Liver (tissue), 8 donors: ENCODE measurements at regions not wholly inside any gene's neighbourhood (a gene's known extent, or its start where the extent isn't known, plus 50 kb on each side); places are given as distances from the start of the nearest gene placed in this dataset.

ENCODE experiments used
- DNase-seq: peaks from one replicate; pipeline ENCODE4 v3.0.0-alpha.2; 2017; ENCODE audit warnings: low spot score
- H3K27ac ChIP-seq, 2 donors: one replicate each; pipeline ENCODE4 v1.7.0; 2013; ENCODE audit warnings: inconsistent platforms in 2 of 2, low read length in 2 of 2, control low read depth in 1 of 2, low read depth in 1 of 2, mild to moderate bottlenecking in 1 of 2
- H3K27me3 ChIP-seq, 4 donors: one replicate each; pipeline versions ENCODE4 v1.6.1 to v1.7.0; 2013; ENCODE audit warnings: low read length in 3 of 4, inconsistent platforms in 1 of 4, mild to moderate bottlenecking in 1 of 4, moderate library complexity in 1 of 4; ENCODE audit not compliant: control insufficient read depth in 4 of 4, insufficient read depth in 4 of 4
- H3K36me3 ChIP-seq, 4 donors: one replicate each; pipeline versions ENCODE4 v1.6.1 to v1.7.0; 2013; ENCODE audit warnings: low read length in 3 of 4, mild to moderate bottlenecking in 3 of 4, low read depth in 1 of 4, moderate library complexity in 1 of 4; ENCODE audit not compliant: control insufficient read depth in 4 of 4, insufficient read depth in 3 of 4
- H3K4me1 ChIP-seq, 4 donors: one replicate each; pipeline versions ENCODE4 v1.6.1 to v1.7.0; 2013; ENCODE audit warnings: low read length in 3 of 4, mild to moderate bottlenecking in 3 of 4, moderate library complexity in 1 of 4; ENCODE audit not compliant: control insufficient read depth in 4 of 4, insufficient read depth in 4 of 4
- H3K4me3 ChIP-seq, 3 donors: one replicate each; pipeline versions ENCODE4 v1.6.1 to v1.7.0; 2013; ENCODE audit warnings: low read length in 3 of 3, control low read depth in 1 of 3, low read depth in 1 of 3, mild to moderate bottlenecking in 1 of 3
- H3K9ac ChIP-seq, 2 donors: one replicate each; pipeline ENCODE4 v1.7.0; 2013; ENCODE audit warnings: low read length in 2 of 2, mild to moderate bottlenecking in 2 of 2, moderate library complexity in 2 of 2, control low read depth in 1 of 2, low read depth in 1 of 2
- H3K9me3 ChIP-seq, 4 donors: one replicate each; pipeline versions ENCODE4 v1.6.1 to v1.7.0; 2013; ENCODE audit warnings: low read length in 3 of 4; ENCODE audit not compliant: control insufficient read depth in 4 of 4
- CTCF ChIP-seq: fragments of 150-350 bp; IDR thresholded peaks from 2 replicates; pipeline ENCODE4 v1.5.1; 2017; ENCODE audit warnings: improper control_type of control experiment, low read depth, low read length; ENCODE audit not compliant: missing input control
- EGR1 ChIP-seq, 2 donors: IDR thresholded peaks; 2 replicates each; pipeline ENCODE4 v1.6.1; 2016 to 2018; ENCODE audit warnings: antibody characterized with exemption in 2 of 2, low read depth in 2 of 2
- FOXA1 ChIP-seq: IDR thresholded peaks from 2 replicates; pipeline ENCODE4 v1.6.1; 2016; ENCODE audit warnings: antibody characterized with exemption
- FOXA2 ChIP-seq: IDR thresholded peaks from 2 replicates; pipeline ENCODE4 v1.6.1; 2016; ENCODE audit warnings: antibody characterized with exemption
- GABPA ChIP-seq, 2 donors: IDR thresholded peaks in 1 of 2; conservative IDR thresholded peaks in 1 of 2; 2 replicates each; pipeline ENCODE4 v1.6.1; 2016; ENCODE audit warnings: antibody characterized with exemption in 2 of 2, mild to moderate bottlenecking in 1 of 2, moderate library complexity in 1 of 2
- HNF4A ChIP-seq, 2 donors: conservative IDR thresholded peaks; 2 replicates each; pipeline ENCODE4 v1.6.1; 2016; ENCODE audit warnings: antibody characterized with exemption in 2 of 2, mild to moderate bottlenecking in 2 of 2
- HNF4G ChIP-seq: IDR thresholded peaks from 2 replicates; pipeline ENCODE4 v1.6.1; 2016; ENCODE audit warnings: antibody characterized with exemption
- JUND ChIP-seq, 2 donors: IDR thresholded peaks; 2 replicates each; pipeline ENCODE4 v1.6.1; 2016; ENCODE audit warnings: antibody characterized with exemption in 2 of 2
- NR2F2 ChIP-seq: IDR thresholded peaks from 2 replicates; pipeline ENCODE4 v1.6.1; 2016; ENCODE audit warnings: antibody characterized with exemption
- RAD21 ChIP-seq, 2 donors: IDR thresholded peaks; 2 replicates each; pipeline ENCODE4 v1.6.1; 2016; ENCODE audit warnings: antibody characterized with exemption in 2 of 2, mild to moderate bottlenecking in 2 of 2
- RXRA ChIP-seq, 2 donors: IDR thresholded peaks; 2 replicates each; pipeline ENCODE4 v1.6.1; 2017 to 2018; ENCODE audit warnings: antibody characterized with exemption in 2 of 2, mild to moderate bottlenecking in 1 of 2
- SP1 ChIP-seq: IDR thresholded peaks from 2 replicates; pipeline ENCODE4 v1.6.1; 2018; ENCODE audit warnings: antibody characterized with exemption, mild to moderate bottlenecking
- TAF1 ChIP-seq: conservative IDR thresholded peaks from 2 replicates; pipeline ENCODE4 v1.6.1; 2016; ENCODE audit warnings: antibody characterized with exemption, mild to moderate bottlenecking
- YY1 ChIP-seq: IDR thresholded peaks from 2 replicates; pipeline ENCODE4 v1.6.1; 2016; ENCODE audit warnings: antibody characterized with exemption, mild to moderate bottlenecking
- ZBTB33 ChIP-seq: IDR thresholded peaks from 2 replicates; pipeline ENCODE4 v1.6.1; 2016; ENCODE audit warnings: antibody characterized with exemption
- WGBS: extraction: QIAGEN DNeasy Blood & Tissue Kit; methylation state at CpG from one replicate; pipeline ENCODE4 v1.1.7; 2013; 5-methylcytosine and 5-hydroxymethylcytosine counted together
- TF ChIP-seq, protein P1 (sequence below): IDR thresholded peaks from 2 replicates; pipeline ENCODE4 v1.6.1; 2016; ENCODE audit warnings: antibody characterized with exemption
- TF ChIP-seq, protein P2 (sequence below): IDR thresholded peaks from 2 replicates; pipeline ENCODE4 v1.6.1; 2016; ENCODE audit warnings: antibody characterized with exemption, mild to moderate bottlenecking
- TF ChIP-seq, protein P3 (sequence below): IDR thresholded peaks from 2 replicates; pipeline ENCODE4 v1.6.1; 2016; ENCODE audit warnings: antibody characterized with exemption
- donor health status: healthy.
- donor health status: healthy.
- donor health status: healthy.
- donor health status: healthy.
- donor health status: healthy.

DNA sequence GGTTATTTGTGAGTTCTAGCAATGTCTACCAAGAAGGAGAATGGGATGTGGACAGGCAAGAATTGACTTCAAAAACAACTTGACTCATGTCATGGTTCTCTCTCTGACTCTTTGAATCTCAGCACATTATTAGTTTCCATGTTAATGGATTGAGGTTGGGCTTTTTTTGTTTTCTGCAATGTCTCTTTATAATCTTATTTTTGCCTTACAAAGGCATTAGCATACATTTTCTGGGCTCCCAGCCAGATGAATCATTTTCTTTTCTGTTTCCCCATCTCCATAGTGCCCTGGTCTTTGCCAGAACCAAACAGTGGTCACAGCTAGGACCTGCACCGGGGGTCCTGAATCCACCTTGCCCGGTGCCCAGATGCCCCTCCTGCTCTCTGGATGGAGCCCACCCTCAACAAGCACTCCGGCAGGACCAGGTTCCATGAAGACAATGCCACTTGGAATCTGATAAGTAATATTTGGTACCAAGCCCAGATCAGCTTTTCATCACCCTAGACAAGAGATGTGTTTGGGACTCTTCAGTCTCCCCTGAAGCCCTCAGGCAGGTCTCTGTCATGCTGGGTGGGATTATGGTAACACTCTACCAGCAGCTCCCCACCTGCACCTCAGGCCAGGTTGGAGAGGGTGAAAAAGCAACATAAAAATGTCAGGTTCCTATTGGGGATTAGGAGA is 266.7 kb upstream of the SULF2 start:
- DNase-seq = no peak
- H3K9ac ChIP-seq = no peak overlapping the region
- WGBS = 40% methylated on average over 3 of the region's 3 CpGs
- TF ChIP-seq FOXA1 (no peak), YY1 (no peak), RXRA (IDR thresholded peaks at IDR 0.05) (no peak), TAF1 (no peak), CTCF (no peak), EGR1 (IDR thresholded peaks at IDR 0.05; ENCODE audit: low read depth in 2 of 2) (no peak), JUND (IDR thresholded peaks at IDR 0.05) (no peak)
- TF ChIP-seq, protein P1, sequence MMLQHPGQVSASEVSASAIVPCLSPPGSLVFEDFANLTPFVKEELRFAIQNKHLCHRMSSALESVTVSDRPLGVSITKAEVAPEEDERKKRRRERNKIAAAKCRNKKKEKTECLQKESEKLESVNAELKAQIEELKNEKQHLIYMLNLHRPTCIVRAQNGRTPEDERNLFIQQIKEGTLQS = no peak
- TF ChIP-seq, protein P2, sequence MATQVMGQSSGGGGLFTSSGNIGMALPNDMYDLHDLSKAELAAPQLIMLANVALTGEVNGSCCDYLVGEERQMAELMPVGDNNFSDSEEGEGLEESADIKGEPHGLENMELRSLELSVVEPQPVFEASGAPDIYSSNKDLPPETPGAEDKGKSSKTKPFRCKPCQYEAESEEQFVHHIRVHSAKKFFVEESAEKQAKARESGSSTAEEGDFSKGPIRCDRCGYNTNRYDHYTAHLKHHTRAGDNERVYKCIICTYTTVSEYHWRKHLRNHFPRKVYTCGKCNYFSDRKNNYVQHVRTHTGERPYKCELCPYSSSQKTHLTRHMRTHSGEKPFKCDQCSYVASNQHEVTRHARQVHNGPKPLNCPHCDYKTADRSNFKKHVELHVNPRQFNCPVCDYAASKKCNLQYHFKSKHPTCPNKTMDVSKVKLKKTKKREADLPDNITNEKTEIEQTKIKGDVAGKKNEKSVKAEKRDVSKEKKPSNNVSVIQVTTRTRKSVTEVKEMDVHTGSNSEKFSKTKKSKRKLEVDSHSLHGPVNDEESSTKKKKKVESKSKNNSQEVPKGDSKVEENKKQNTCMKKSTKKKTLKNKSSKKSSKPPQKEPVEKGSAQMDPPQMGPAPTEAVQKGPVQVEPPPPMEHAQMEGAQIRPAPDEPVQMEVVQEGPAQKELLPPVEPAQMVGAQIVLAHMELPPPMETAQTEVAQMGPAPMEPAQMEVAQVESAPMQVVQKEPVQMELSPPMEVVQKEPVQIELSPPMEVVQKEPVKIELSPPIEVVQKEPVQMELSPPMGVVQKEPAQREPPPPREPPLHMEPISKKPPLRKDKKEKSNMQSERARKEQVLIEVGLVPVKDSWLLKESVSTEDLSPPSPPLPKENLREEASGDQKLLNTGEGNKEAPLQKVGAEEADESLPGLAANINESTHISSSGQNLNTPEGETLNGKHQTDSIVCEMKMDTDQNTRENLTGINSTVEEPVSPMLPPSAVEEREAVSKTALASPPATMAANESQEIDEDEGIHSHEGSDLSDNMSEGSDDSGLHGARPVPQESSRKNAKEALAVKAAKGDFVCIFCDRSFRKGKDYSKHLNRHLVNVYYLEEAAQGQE = no peak
- H3K36me3 ChIP-seq = no peaks in the 10 kb centered on the region
- H3K4me1 ChIP-seq = no peaks in the 10 kb centered on the region
- no peak overlapping the region for H3K27ac ChIP-seq
- no peak overlapping the region for H3K4me3 ChIP-seq
- H3K27me3 ChIP-seq = peaks cover 0 to 2% (median 0%) of the 10 kb centered on the region in 4 donors
- peaks cover 0 to 5% (median 1%) of the 10 kb centered on the region in 4 donors for H3K9me3 ChIP-seq

GRCh38 chr20:48049641-48050040 is 264.4 kb upstream of the SULF2 start:
- TF ChIP-seq YY1 = no peak
- no peak for TF ChIP-seq RAD21 (IDR thresholded peaks at IDR 0.05)
- TF ChIP-seq FOXA1 = no peak
- TF ChIP-seq RXRA (IDR thresholded peaks at IDR 0.05) = no peak
- no peak for TF ChIP-seq NR2F2
- TF ChIP-seq, protein P3, sequence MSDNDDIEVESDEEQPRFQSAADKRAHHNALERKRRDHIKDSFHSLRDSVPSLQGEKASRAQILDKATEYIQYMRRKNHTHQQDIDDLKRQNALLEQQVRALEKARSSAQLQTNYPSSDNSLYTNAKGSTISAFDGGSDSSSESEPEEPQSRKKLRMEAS = no peak
- TF ChIP-seq EGR1 (IDR thresholded peaks at IDR 0.05; ENCODE audit: low read depth in 2 of 2) = no peak
- no peak for TF ChIP-seq GABPA (IDR thresholded peaks at IDR 0.05 in 1 of 2, conservative IDR thresholded peaks at IDR 0.05 in 1 of 2)
- TF ChIP-seq FOXA2 = no peak
- TF ChIP-seq, protein P2 = no peak
- TF ChIP-seq TAF1 = no peak
- no peak for TF ChIP-seq HNF4A (conservative IDR thresholded peaks at IDR 0.05)
- no peak for TF ChIP-seq ZBTB33
- no peak for TF ChIP-seq SP1
- TF ChIP-seq HNF4G = no peak
- TF ChIP-seq, protein P1 = no peak
- Histone ChIP-seq H3K9me3 (peaks cover 0 to 5% (median 1%) of the 10 kb centered on the region in 4 donors), H3K27me3 (no peaks in the 10 kb centered on the region), H3K4me1 (no peaks in the 10 kb centered on the region), H3K27ac (no peak overlapping the region), H3K36me3 (no peaks in the 10 kb centered on the region), H3K4me3 (no peak overlapping the region), H3K9ac (no peak overlapping the region)
- 80% methylated on average over 1 of the region's 1 CpG for WGBS
- no peak for DNase-seq
